ENCODE measurements at regions not wholly inside any gene's neighbourhood (a gene's known extent, or its start where the extent isn't known, plus 50 kb on each side); places are given as distances from the start of the nearest gene placed in this dataset.
A peak's percentile ranks its signal among the peaks of the same experiment; 100 is the strongest.

DNA sequence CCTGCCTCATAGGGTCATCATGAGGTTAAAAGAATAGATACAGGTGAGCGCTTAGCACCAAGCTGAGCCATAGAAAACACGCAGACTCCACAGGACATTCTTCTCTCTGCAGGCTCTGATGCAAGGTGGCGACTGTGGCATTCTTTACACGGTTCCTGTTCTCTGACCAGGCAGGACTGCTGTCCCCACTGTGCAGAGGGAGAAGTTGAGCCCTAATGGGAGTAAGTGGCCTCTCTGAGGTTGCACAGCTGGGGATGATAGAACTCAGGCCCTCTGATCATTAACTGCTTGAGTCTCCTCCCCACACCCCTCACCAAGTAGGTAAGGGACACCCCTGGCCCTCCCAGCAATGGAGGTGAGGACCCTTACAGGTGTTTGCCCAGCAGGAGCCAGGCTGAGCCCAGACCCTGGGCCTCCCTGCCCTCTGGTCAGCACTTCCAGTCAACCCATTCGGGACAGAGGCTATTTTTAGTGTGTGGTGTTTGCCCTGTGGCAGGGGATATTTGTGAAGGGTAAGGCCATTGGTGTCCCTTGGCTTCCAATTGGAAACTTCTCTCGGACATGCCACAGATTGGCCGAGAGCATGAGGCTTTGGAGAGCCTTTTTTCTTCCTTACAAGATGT, 116.8 kb downstream of the VEGFA start:
- H3K4me1 ChIP-seq (replicated peaks in 1 of 2; ENCODE audit: control insufficient read depth in 2 of 2, insufficient read depth in 2 of 2, low read length in 2 of 2): peaks cover 20 to 28% of the 10 kb centered on the region in 2 experiments
- no peak overlapping the region for H3K4me3 ChIP-seq
- DNase-seq (ENCODE audit: extremely low read depth in 1 of 4, low spot score in 3 of 4): no peak
- CTCF ChIA-PET (ENCODE audit: low intra/inter-chr PET ratio): interaction anchor here (0.6 kb wide), 1 partner anchor 14 kb away, joined by 3 read pairs; no protein-coding TSS in a partner anchor
- H3K79me2 ChIP-seq (ENCODE audit: control insufficient read depth, insufficient read depth, low read length): no peaks in the 10 kb centered on the region
- FAIRE-seq: no peak
- ATAC-seq: no peak
- H3K27ac ChIP-seq (ENCODE audit: extremely low read depth, low read depth, low read length): no peak overlapping the region
- H3K36me3 ChIP-seq (ENCODE audit: control insufficient read depth, insufficient read depth, low read length): no peaks in the 10 kb centered on the region
- H3K4me2 ChIP-seq (ENCODE audit: insufficient read depth, low read length): no peak overlapping the region
- POLR2A ChIA-PET: interaction anchor here (0.6 to 2.5 kb wide), 4 partner anchors 8 to 117 kb away, joined by 3 to 10 read pairs (median 4); partner anchors contain the start of gene VEGFA
- H3K9me1 ChIP-seq (ENCODE audit: control insufficient read depth, insufficient read depth, low read length): peaks cover 4% of the 10 kb centered on the region
- no peak for TF ChIP-seq NR4A1 (CRISPR knock-in tag; IDR thresholded peaks at IDR 0.05)
- no peak for TF ChIP-seq NR4A1 (tag; IDR thresholded peaks at IDR 0.05)
- no peak for TF ChIP-seq NFRKB (IDR thresholded peaks at IDR 0.05; ENCODE audit: low read depth)
- peak; percentile 39; the same call in 1 of the 2 replicates for TF ChIP-seq BCOR (IDR thresholded peaks at IDR 0.05)
- no peak for TF ChIP-seq PPARD (CRISPR knock-in tag; IDR thresholded peaks at IDR 0.05)
- TF ChIP-seq, protein P1, sequence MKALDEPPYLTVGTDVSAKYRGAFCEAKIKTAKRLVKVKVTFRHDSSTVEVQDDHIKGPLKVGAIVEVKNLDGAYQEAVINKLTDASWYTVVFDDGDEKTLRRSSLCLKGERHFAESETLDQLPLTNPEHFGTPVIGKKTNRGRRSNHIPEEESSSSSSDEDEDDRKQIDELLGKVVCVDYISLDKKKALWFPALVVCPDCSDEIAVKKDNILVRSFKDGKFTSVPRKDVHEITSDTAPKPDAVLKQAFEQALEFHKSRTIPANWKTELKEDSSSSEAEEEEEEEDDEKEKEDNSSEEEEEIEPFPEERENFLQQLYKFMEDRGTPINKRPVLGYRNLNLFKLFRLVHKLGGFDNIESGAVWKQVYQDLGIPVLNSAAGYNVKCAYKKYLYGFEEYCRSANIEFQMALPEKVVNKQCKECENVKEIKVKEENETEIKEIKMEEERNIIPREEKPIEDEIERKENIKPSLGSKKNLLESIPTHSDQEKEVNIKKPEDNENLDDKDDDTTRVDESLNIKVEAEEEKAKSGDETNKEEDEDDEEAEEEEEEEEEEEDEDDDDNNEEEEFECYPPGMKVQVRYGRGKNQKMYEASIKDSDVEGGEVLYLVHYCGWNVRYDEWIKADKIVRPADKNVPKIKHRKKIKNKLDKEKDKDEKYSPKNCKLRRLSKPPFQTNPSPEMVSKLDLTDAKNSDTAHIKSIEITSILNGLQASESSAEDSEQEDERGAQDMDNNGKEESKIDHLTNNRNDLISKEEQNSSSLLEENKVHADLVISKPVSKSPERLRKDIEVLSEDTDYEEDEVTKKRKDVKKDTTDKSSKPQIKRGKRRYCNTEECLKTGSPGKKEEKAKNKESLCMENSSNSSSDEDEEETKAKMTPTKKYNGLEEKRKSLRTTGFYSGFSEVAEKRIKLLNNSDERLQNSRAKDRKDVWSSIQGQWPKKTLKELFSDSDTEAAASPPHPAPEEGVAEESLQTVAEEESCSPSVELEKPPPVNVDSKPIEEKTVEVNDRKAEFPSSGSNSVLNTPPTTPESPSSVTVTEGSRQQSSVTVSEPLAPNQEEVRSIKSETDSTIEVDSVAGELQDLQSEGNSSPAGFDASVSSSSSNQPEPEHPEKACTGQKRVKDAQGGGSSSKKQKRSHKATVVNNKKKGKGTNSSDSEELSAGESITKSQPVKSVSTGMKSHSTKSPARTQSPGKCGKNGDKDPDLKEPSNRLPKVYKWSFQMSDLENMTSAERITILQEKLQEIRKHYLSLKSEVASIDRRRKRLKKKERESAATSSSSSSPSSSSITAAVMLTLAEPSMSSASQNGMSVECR (CRISPR knock-in tag; IDR thresholded peaks at IDR 0.05): 0 out of 2 replicates have a peak, but pooled peaks have one; percentile 21
- TF ChIP-seq ATF1 (CRISPR knock-in tag; IDR thresholded peaks at IDR 0.05): no peak
- 0 out of 2 replicates have a peak, but pooled peaks have one; percentile 13 for TF ChIP-seq ATF1 (tag; IDR thresholded peaks at IDR 0.05)
- TF ChIP-seq BRCA1 (IDR thresholded peaks at IDR 0.05): no peak
- TF ChIP-seq BRCA1 (CRISPR knock-in tag; IDR thresholded peaks at IDR 0.05): no peak
- no peak for TF ChIP-seq TBP (optimal IDR thresholded peaks at IDR 0.05; ENCODE audit: low read depth, low read length)
- no peak for TF ChIP-seq JUN (IDR thresholded peaks at IDR 0.05; ENCODE audit: borderline replicate concordance, low read depth, low read length)
- TF ChIP-seq JUN (CRISPR knock-in tag; IDR thresholded peaks at IDR 0.05; ENCODE audit: borderline replicate concordance): 0 out of 2 replicates have a peak, but pooled peaks have one; percentile 35
- TF ChIP-seq NR2C1 (IDR thresholded peaks at IDR 0.05): no peak
- TF ChIP-seq NR2C1 (tag; IDR thresholded peaks at IDR 0.05): 0 out of 2 replicates have a peak, but pooled peaks have one; percentile 7
- H3K9ac ChIP-seq (ENCODE audit: insufficient read depth in 1 of 2, low read depth in 2 of 2, low read length in 2 of 2): peak overlapping the region in 1 of 2 experiments; percentile 79; a peak in 1 of 4 replicates
- in situ Hi-C loops (cut with MboI) (no loop called here), intact Hi-C loops (cut with micrococcal nuclease) (no loop called here)
- H3K9me3 ChIP-seq (replicated peaks; ENCODE audit: control insufficient read depth, insufficient read depth, low read depth, low read length): no peaks in the 10 kb centered on the region
- H4K20me1 ChIP-seq (replicated peaks; ENCODE audit: control insufficient read depth, insufficient read depth, low read length): no peaks in the 10 kb centered on the region
- no TSS peak for BruUV-seq (replicated peaks)
- H3K27me3 ChIP-seq (ENCODE audit: control insufficient read depth in 2 of 2, insufficient read depth in 2 of 2, low read length in 2 of 2): no peaks in the 10 kb centered on the region
- 66% methylated on average over 7 of the region's 7 CpGs for WGBS (ENCODE audit: insufficient coverage, low coverage, missing lambda C conversion rate)
- H2AFZ ChIP-seq (ENCODE audit: low read depth, low read length): no peak overlapping the region

All from K562 (cell line).